HEK293 (cell line): ENCODE measurements at regions not wholly inside any gene's neighbourhood (a gene's known extent, or its start where the extent isn't known, plus 50 kb on each side); places are given as distances from the start of the nearest gene placed in this dataset.

Source experiments
- CTCF ChIA-PET: fragments of 350-600 bp; formaldehyde crosslinking; extraction: SDS; loops from one replicate; lab custom pipeline; 2021; ENCODE audit warnings: antibody characterized with exemption; lab: Yijun Ruan, JAX
- POLR2A ChIA-PET: fragments of 300-600 bp; formaldehyde crosslinking; extraction: SDS; loops from one replicate; lab custom pipeline; 2020; ENCODE audit warnings: antibody characterized with exemption, inconsistent platforms; lab: Yijun Ruan, JAX
- H3K27ac ChIP-seq: fragments of 200-500 bp; sonication (Bioruptor generic); 2 replicates; pipeline ENCODE4 v1.5.1; 2014; ENCODE audit warnings: low read depth, low read length, control low read depth, inconsistent platforms; ENCODE audit errors: extremely low read depth
- H3K36me3 ChIP-seq, 2 experiments: fragments of 200-500 bp in 1 of 2; sonication (Bioruptor generic) in 1 of 2; 1 replicate in 1 of 2; 2 replicates in 1 of 2; pipeline ENCODE4 v1.5.1; 2014 to 2017; ENCODE audit warnings: inconsistent platforms in 2 of 2, low read length in 2 of 2; ENCODE audit not compliant: control insufficient read depth in 2 of 2, insufficient read depth in 1 of 2
- H3K4me1 ChIP-seq: fragments of 200-500 bp; sonication (Bioruptor generic); 2 replicates; pipeline ENCODE4 v1.5.1; 2014; ENCODE audit warnings: mild to moderate bottlenecking, low read length, inconsistent platforms; ENCODE audit not compliant: control insufficient read depth, insufficient read depth
- H3K4me3 ChIP-seq: 2 replicates; pipeline ENCODE4 v1.5.1; 2011; ENCODE audit warnings: low read depth, mild to moderate bottlenecking, control low read depth, low read length, moderate library complexity
- H3K9me3 ChIP-seq: fragments of 200-500 bp; sonication (Bioruptor generic); 2 replicates; pipeline ENCODE4 v1.5.1; 2014; ENCODE audit warnings: low read depth, low read length, inconsistent platforms; ENCODE audit not compliant: control insufficient read depth, insufficient read depth
- GLI2 ChIP-seq: fragments of 450-650 bp; formaldehyde crosslinking; IDR thresholded peaks from 2 replicates; pipeline ENCODE4; 2017; ENCODE audit warnings: missing biosample characterization, missing genetic modification characterization, low read depth, borderline replicate concordance
- GLIS1 ChIP-seq: fragments of 450-650 bp; formaldehyde crosslinking; IDR thresholded peaks from 2 replicates; pipeline ENCODE4 v1.5.1; 2016; ENCODE audit warnings: missing biosample characterization, missing genetic modification characterization
- KLF7 ChIP-seq: fragments of 450-650 bp; formaldehyde crosslinking; IDR thresholded peaks from 2 replicates; pipeline ENCODE4 v1.5.1; 2016; ENCODE audit warnings: missing biosample characterization, missing genetic modification characterization, borderline replicate concordance
- KLF8 ChIP-seq: fragments of 450-650 bp; formaldehyde crosslinking; IDR thresholded peaks from 2 replicates; pipeline ENCODE4 v1.5.1; 2016; ENCODE audit warnings: missing biosample characterization, missing genetic modification characterization
- WT1 ChIP-seq: fragments of 450-650 bp; formaldehyde crosslinking; IDR thresholded peaks from 2 replicates; pipeline ENCODE4 v1.5.1; 2016; ENCODE audit warnings: missing biosample characterization, missing genetic modification characterization
- ZNF133 ChIP-seq: fragments of 450-650 bp; formaldehyde crosslinking; IDR thresholded peaks from 2 replicates; pipeline ENCODE4 v1.5.1; 2016; ENCODE audit warnings: missing biosample characterization, missing genetic modification characterization
- ZNF138 ChIP-seq: fragments of 450-650 bp; formaldehyde crosslinking; IDR thresholded peaks from 2 replicates; pipeline ENCODE4 v1.5.1; 2016; ENCODE audit warnings: missing biosample characterization, missing genetic modification characterization, borderline replicate concordance
- ZNF266 ChIP-seq: fragments of 450-650 bp; formaldehyde crosslinking; IDR thresholded peaks from 2 replicates; pipeline ENCODE4 v1.5.1; 2016; ENCODE audit warnings: missing biosample characterization, missing genetic modification characterization, low read depth
- ZNF292 ChIP-seq: fragments of 450-650 bp; formaldehyde crosslinking; IDR thresholded peaks from 2 replicates; pipeline ENCODE4 v1.5.1; 2016; ENCODE audit warnings: low read depth, missing biosample characterization, missing genetic modification characterization, borderline replicate concordance
- ZNF37A ChIP-seq: fragments of 450-650 bp; IDR thresholded peaks from 2 replicates; pipeline ENCODE4 v1.5.1; 2018; ENCODE audit warnings: missing biosample characterization, missing genetic modification characterization
- ZNF404 ChIP-seq: fragments of 450-650 bp; formaldehyde crosslinking; IDR thresholded peaks from 2 replicates; pipeline ENCODE4 v1.5.1; 2017; ENCODE audit warnings: missing biosample characterization, missing genetic modification characterization
- ZNF416 ChIP-seq: fragments of 450-650 bp; formaldehyde crosslinking; IDR thresholded peaks from 2 replicates; pipeline ENCODE4 v1.5.1; 2016; ENCODE audit warnings: missing biosample characterization, missing genetic modification characterization
- ZNF423 ChIP-seq: fragments of 450-650 bp; formaldehyde crosslinking; IDR thresholded peaks from 2 replicates; pipeline ENCODE4 v1.5.1; 2016; ENCODE audit warnings: missing biosample characterization, missing genetic modification characterization
- ZNF426 ChIP-seq: fragments of 450-650 bp; formaldehyde crosslinking; IDR thresholded peaks from 2 replicates; pipeline ENCODE4 v1.5.1; 2017; ENCODE audit warnings: missing biosample characterization, missing genetic modification characterization, mild to moderate bottlenecking, inconsistent platforms, moderate library complexity
- ZNF48 ChIP-seq: fragments of 450-650 bp; formaldehyde crosslinking; IDR thresholded peaks from 2 replicates; pipeline ENCODE4 v1.5.1; 2016; ENCODE audit warnings: missing biosample characterization, missing genetic modification characterization
- ZNF514 ChIP-seq: fragments of 450-650 bp; formaldehyde crosslinking; IDR thresholded peaks from 2 replicates; pipeline ENCODE4 v1.5.1; 2016; ENCODE audit warnings: missing biosample characterization, missing genetic modification characterization
- ZNF555 ChIP-seq: fragments of 450-650 bp; formaldehyde crosslinking; conservative IDR thresholded peaks from 2 replicates; pipeline ENCODE4 v1.5.1; 2017; ENCODE audit warnings: missing biosample characterization, mild to moderate bottlenecking, missing genetic modification characterization, inconsistent platforms
- ZNF626 ChIP-seq: fragments of 450-650 bp; sonication (Bioruptor Pico); formaldehyde crosslinking; IDR thresholded peaks from 2 replicates; pipeline ENCODE4 v1.5.1; 2018; ENCODE audit warnings: missing biosample characterization, missing genetic modification characterization, inconsistent platforms
- ZNF629 ChIP-seq: fragments of 450-650 bp; formaldehyde crosslinking; IDR thresholded peaks from 2 replicates; pipeline ENCODE4 v1.5.1; 2017; ENCODE audit warnings: missing biosample characterization, missing genetic modification characterization
- ZNF776 ChIP-seq: fragments of 450-650 bp; formaldehyde crosslinking; IDR thresholded peaks from 2 replicates; pipeline ENCODE4 v1.5.0; 2017; ENCODE audit warnings: missing biosample characterization, missing genetic modification characterization, borderline replicate concordance
- TF ChIP-seq, protein P1 (sequence below): fragments of 450-650 bp; formaldehyde crosslinking; IDR thresholded peaks from 2 replicates; pipeline ENCODE4 v1.5.1; 2016; ENCODE audit warnings: missing biosample characterization, missing genetic modification characterization
- TF ChIP-seq, protein P2 (sequence below): fragments of 450-650 bp; formaldehyde crosslinking; IDR thresholded peaks from 2 replicates; pipeline ENCODE4 v1.5.1; 2017; ENCODE audit warnings: missing biosample characterization, missing genetic modification characterization
- TF ChIP-seq, protein P3 (sequence below): fragments of 450-650 bp; IDR thresholded peaks from 2 replicates; pipeline ENCODE4 v1.5.1; 2018; ENCODE audit warnings: missing biosample characterization, missing genetic modification characterization

DNA sequence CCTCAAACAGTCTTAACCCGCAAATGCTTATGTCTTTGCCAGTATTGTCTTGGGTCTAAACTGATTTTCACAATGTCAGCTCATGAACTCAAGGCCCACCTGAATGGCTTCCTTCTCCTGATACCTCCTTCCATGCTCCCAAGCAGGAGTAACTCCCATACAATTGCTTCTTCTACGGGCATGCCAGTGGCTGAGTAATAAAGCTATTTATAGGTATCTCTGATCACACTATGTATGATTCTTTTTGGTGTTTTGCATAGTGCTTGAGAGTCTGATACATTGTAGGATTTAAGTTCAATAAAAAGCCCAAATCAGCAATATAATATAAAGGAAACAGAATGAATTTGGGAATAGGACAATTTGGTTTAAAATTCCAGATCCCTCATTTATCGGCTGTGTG is 235.0 kb upstream of the DCN start:
- no peaks in the 10 kb centered on the region for H3K36me3 ChIP-seq
- H3K4me1 ChIP-seq = peaks cover 9% of the 10 kb centered on the region
- no peaks in the 10 kb centered on the region for H3K9me3 ChIP-seq
- TF ChIP-seq KLF8 (tag by site-specific recombination) (no peak), ZNF776 (no peak), ZNF266 (tag by site-specific recombination) (no peak), ZNF138 (no peak), ZNF626 (no peak), ZNF416 (tag by site-specific recombination) (no peak), ZNF423 (tag by site-specific recombination) (no peak), KLF7 (tag by site-specific recombination) (no peak), ZNF37A (tag by site-specific recombination) (no peak), ZNF48 (tag by site-specific recombination) (no peak), WT1 (tag by site-specific recombination) (no peak), ZNF629 (no peak), ZNF404 (tag by site-specific recombination) (no peak)
- TF ChIP-seq, protein P1, sequence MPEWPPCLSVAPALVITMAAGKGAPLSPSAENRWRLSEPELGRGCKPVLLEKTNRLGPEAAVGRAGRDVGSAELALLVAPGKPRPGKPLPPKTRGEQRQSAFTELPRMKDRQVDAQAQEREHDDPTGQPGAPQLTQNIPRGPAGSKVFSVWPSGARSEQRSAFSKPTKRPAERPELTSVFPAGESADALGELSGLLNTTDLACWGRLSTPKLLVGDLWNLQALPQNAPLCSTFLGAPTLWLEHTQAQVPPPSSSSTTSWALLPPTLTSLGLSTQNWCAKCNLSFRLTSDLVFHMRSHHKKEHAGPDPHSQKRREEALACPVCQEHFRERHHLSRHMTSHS (tag by site-specific recombination) = no peak
- no peak overlapping the region for H3K27ac ChIP-seq
- CTCF ChIA-PET = no interaction called here
- H3K4me3 ChIP-seq = no peak overlapping the region
- POLR2A ChIA-PET = no interaction called here

DNA sequence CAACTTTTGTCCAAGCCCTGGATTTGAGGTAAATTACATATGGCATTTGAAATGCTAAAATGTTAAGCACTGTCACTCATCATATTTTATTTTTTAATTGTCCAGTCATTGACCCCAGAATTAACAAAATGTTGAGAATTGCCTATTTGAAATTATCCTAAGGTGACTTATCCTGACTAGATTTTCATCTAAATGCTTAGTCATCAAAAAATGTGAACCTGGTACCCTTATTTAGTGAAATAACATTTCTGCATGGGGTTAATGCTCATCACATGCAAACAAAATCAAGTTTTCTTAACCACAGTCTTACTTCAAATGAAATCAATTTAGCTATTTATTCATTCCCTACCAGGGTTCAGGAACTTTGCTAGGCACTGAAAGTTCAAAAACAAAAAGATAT is 232.0 kb upstream of the DCN start:
- TF ChIP-seq WT1 (tag by site-specific recombination) = no peak
- TF ChIP-seq ZNF133 (tag by site-specific recombination) = no peak
- no peak for TF ChIP-seq ZNF426 (tag by site-specific recombination)
- TF ChIP-seq, protein P2, sequence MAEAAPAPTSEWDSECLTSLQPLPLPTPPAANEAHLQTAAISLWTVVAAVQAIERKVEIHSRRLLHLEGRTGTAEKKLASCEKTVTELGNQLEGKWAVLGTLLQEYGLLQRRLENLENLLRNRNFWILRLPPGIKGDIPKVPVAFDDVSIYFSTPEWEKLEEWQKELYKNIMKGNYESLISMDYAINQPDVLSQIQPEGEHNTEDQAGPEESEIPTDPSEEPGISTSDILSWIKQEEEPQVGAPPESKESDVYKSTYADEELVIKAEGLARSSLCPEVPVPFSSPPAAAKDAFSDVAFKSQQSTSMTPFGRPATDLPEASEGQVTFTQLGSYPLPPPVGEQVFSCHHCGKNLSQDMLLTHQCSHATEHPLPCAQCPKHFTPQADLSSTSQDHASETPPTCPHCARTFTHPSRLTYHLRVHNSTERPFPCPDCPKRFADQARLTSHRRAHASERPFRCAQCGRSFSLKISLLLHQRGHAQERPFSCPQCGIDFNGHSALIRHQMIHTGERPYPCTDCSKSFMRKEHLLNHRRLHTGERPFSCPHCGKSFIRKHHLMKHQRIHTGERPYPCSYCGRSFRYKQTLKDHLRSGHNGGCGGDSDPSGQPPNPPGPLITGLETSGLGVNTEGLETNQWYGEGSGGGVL (tag by site-specific recombination) = no peak
- TF ChIP-seq ZNF514 (tag by site-specific recombination) = no peak
- TF ChIP-seq KLF7 (tag by site-specific recombination) = no peak
- no peak for TF ChIP-seq ZNF404 (tag by site-specific recombination)
- no peak for TF ChIP-seq ZNF292 (tag by site-specific recombination)
- no peak for TF ChIP-seq GLI2 (tag by site-specific recombination)
- no peak for TF ChIP-seq GLIS1 (tag by site-specific recombination)
- TF ChIP-seq, protein P3, sequence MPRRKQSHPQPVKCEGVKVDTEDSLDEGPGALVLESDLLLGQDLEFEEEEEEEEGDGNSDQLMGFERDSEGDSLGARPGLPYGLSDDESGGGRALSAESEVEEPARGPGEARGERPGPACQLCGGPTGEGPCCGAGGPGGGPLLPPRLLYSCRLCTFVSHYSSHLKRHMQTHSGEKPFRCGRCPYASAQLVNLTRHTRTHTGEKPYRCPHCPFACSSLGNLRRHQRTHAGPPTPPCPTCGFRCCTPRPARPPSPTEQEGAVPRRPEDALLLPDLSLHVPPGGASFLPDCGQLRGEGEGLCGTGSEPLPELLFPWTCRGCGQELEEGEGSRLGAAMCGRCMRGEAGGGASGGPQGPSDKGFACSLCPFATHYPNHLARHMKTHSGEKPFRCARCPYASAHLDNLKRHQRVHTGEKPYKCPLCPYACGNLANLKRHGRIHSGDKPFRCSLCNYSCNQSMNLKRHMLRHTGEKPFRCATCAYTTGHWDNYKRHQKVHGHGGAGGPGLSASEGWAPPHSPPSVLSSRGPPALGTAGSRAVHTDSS (tag by site-specific recombination) = no peak
- no peak for TF ChIP-seq ZNF555 (tag by site-specific recombination)
- CTCF ChIA-PET = interaction anchor here (1.3 kb wide), 1 partner anchor 32 kb away, joined by 4 read pairs; no protein-coding TSS in a partner anchor
- H3K4me3 ChIP-seq = no peak overlapping the region
- H3K4me1 ChIP-seq = peaks cover 6% of the 10 kb centered on the region
- H3K27ac ChIP-seq = no peak overlapping the region
- no peaks in the 10 kb centered on the region for H3K9me3 ChIP-seq
- H3K36me3 ChIP-seq = no peaks in the 10 kb centered on the region
- POLR2A ChIA-PET = no interaction called here
